ENCODE measurements at regions not wholly inside any gene's neighbourhood (a gene's known extent, or its start where the extent isn't known, plus 50 kb on each side); places are given as distances from the start of the nearest gene placed in this dataset.

- ChIA-PET CTCF (no interaction called here), POLR2A (no interaction called here)
Measured at GRCh38 chr2:128590309-128591021, 271.8 kb upstream of the HS6ST1 start.

GRCh38 chr2:128591022-128591860 is 272.6 kb upstream of the HS6ST1 start:
- no peak for TF ChIP-seq CTCF (IDR thresholded peaks at IDR 0.05; ENCODE audit: insufficient read depth, low read length, missing control alignments)
- ChIA-PET POLR2A (no interaction called here), CTCF (no interaction called here)
- no peak overlapping the region for H3K4me3 ChIP-seq (ENCODE audit: low read depth, low read length)
- DNase-seq (ENCODE audit: low read depth, low spot score), result no peak

More at GRCh38 chr2:128590309-128591021, 271.8 kb upstream of the HS6ST1 start:
- DNase-seq (ENCODE audit: low read depth, low spot score), result no peak
- H3K4me3 ChIP-seq (ENCODE audit: low read depth, low read length), result no peak overlapping the region
- no peak for TF ChIP-seq CTCF (IDR thresholded peaks at IDR 0.05; ENCODE audit: insufficient read depth, low read length, missing control alignments)

- ChIA-PET POLR2A (no interaction called here), CTCF (no interaction called here)
- H3K4me3 ChIP-seq (ENCODE audit: low read depth, low read length), result no peak overlapping the region
- DNase-seq (ENCODE audit: low read depth, low spot score), result no peak
- TF ChIP-seq CTCF (IDR thresholded peaks at IDR 0.05; ENCODE audit: insufficient read depth, low read length, missing control alignments), result no peak
Measured at GRCh38 chr2:128591861-128592822, 273.5 kb upstream of the HS6ST1 start.

GRCh38 chr2:128593518-128593878 is 274.8 kb upstream of the HS6ST1 start:
- H3K4me3 ChIP-seq (ENCODE audit: low read depth, low read length), result no peak overlapping the region
- DNase-seq (ENCODE audit: low read depth, low spot score), result no peak
- POLR2A ChIA-PET, result no interaction called here
- CTCF ChIA-PET, result no interaction called here
- no peak for TF ChIP-seq CTCF (IDR thresholded peaks at IDR 0.05; ENCODE audit: insufficient read depth, low read length, missing control alignments)

- POLR2A ChIA-PET, result no interaction called here
Measured at GRCh38 chr2:128593879-128594650, 275.4 kb upstream of the HS6ST1 start.

More at GRCh38 chr2:128593879-128594650, 275.4 kb upstream of the HS6ST1 start:
- CTCF ChIA-PET, result no interaction called here
- no peak overlapping the region for H3K4me3 ChIP-seq (ENCODE audit: low read depth, low read length)
- no peak for DNase-seq (ENCODE audit: low read depth, low spot score)
- no peak for TF ChIP-seq CTCF (IDR thresholded peaks at IDR 0.05; ENCODE audit: insufficient read depth, low read length, missing control alignments)

Data from AG04449 (cell line).